ENCODE measurements at regions not wholly inside any gene's neighbourhood (a gene's known extent, or its start where the extent isn't known, plus 50 kb on each side); places are given as distances from the start of the nearest gene placed in this dataset.

DNA sequence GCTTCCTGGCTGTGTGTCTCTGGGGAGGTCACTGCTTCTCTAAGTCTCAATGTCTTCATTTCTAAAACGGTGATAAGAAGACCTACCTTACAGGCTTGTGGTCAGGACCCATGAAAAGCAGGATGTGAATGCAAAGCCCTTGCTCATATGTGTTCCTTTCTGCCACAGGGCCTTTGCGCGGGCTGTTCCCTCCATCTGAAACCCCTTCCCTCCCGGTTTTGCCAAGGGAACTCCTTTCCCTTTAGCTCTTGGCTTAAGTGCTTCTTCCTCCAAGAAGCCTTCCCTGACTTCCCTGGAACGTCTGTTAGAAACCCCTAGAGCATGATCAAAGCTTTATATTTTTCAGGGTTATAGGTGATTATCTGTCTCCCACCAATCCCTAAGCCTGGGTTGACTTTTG is 147.2 kb upstream of the PTPN1 start:
- H3K4me3 ChIP-seq (ENCODE audit: low read depth, low read length) = no peak overlapping the region
- TF ChIP-seq CTCF (IDR thresholded peaks at IDR 0.05; ENCODE audit: low read depth, low read length) = no peak

DNA sequence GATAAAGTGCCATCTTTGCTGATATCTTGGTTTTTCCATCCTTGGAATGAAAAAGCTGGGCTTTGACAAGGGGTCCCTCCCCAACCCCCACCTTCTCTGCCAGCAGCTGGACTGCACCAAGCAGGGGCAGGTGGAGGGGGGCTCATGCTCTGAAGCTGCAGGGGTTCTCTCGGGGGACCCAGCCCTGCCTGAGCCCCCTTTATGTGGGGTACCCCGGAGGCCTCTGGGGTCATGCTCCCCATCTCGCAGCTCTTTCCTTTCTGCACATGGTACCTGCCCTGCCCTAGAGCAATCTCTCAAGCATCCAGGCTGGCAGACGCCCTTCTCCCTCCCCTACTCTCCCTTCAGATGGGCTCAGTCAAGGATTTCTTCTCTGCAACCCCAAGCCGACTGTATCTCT is 146.7 kb upstream of the PTPN1 start:
- no peak overlapping the region for H3K4me3 ChIP-seq (ENCODE audit: low read depth, low read length)
- TF ChIP-seq CTCF (IDR thresholded peaks at IDR 0.05; ENCODE audit: low read depth, low read length) = no peak

DNA sequence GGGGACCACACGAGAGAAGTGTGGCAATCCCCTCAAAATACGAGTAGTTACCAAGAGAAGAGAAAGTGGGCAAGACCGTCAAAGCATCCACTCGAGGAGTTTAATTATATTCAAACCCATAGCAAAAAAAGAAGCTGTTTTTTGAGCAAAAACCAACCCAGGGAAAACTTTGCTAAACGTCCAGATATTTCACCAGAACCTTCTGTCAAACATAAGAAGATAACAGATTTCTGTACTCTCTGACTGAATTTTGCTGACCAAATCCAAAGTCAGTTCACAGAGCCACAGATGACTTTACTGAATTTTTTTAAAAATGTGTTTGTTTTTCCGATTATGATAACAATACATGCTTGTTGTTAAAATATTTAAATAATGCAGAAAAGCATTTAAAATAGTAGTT is 145.6 kb upstream of the PTPN1 start:
- TF ChIP-seq CTCF (IDR thresholded peaks at IDR 0.05; ENCODE audit: low read depth, low read length) = no peak
- H3K4me3 ChIP-seq (ENCODE audit: low read depth, low read length) = no peak overlapping the region

GRCh38 chr20:50366270-50367103 is 143.7 kb upstream of the PTPN1 start:
- no peak overlapping the region for H3K4me3 ChIP-seq (ENCODE audit: low read depth, low read length)
- no peak for TF ChIP-seq CTCF (IDR thresholded peaks at IDR 0.05; ENCODE audit: low read depth, low read length)

- TF ChIP-seq CTCF (IDR thresholded peaks at IDR 0.05; ENCODE audit: low read depth, low read length) = no peak
- H3K4me3 ChIP-seq (ENCODE audit: low read depth, low read length) = no peak overlapping the region
Observed at GRCh38 chr20:50367104-50367674, 143.0 kb upstream of the PTPN1 start.

DNA sequence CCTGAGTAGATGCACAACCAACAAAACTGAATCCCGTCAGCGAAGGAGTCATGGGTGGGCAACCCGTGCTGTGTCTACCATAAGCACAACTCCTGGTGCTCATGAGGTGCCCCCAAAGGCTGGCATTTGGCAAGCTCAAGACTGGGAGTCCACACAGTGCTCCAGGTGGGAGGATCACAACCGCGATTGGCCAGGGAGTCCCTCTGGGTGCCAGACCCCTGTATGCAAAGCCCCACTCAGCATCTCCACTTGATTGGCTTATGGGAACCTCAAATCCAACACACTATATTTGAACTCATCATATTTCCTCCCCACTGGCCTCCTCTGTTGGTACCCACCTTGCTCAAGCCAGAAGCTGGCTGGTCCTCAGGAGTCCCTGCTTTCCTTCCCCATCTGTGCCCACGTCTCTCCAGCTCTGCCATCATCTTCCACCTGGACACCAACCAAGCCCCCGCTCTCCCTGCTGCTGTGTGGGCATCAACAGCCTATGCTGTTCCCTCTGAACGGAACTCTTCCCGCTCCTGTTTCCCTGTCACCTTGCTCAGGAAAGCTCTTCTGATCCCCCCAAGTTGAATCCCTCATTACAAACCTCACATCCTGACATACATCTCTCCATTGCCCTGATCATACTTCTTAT is 142.3 kb upstream of the PTPN1 start:
- no peak for TF ChIP-seq CTCF (IDR thresholded peaks at IDR 0.05; ENCODE audit: low read depth, low read length)
- no peak overlapping the region for H3K4me3 ChIP-seq (ENCODE audit: low read depth, low read length)

GRCh38 chr20:50368386-50368785 is 141.8 kb upstream of the PTPN1 start:
- no peak for TF ChIP-seq CTCF (IDR thresholded peaks at IDR 0.05; ENCODE audit: low read depth, low read length)
- no peak overlapping the region for H3K4me3 ChIP-seq (ENCODE audit: low read depth, low read length)

Measured in WI38 (cell line).